Natural killer cell (primary cell): ENCODE measurements at regions not wholly inside any gene's neighbourhood (a gene's known extent, or its start where the extent isn't known, plus 50 kb on each side); places are given as distances from the start of the nearest gene placed in this dataset.

Experiments
- ATAC-seq, 3 donors: fragments of 150-1000 bp in 2 of 3; fragments of 200-7000 bp in 1 of 3; cut with Tn5 transposase; 1 replicate in 1 of 3; 2 replicates in 2 of 3; pipeline ENCODE4 v1.10.0; 2021; ENCODE audit warnings: mild to moderate bottlenecking in 2 of 3, moderate library complexity in 2 of 3
- DNase-seq, 2 donors: peaks; one replicate each; pipeline versions ENCODE4 v3.0.0 to v3.0.0-alpha.2; 2013 to 2021; ENCODE audit warnings: mixed read lengths in 1 of 2
- H3K27ac ChIP-seq: one replicate; pipeline ENCODE4 v1.5.1; 2013; ENCODE audit warnings: mild to moderate bottlenecking, low read length
- H3K27me3 ChIP-seq: one replicate; pipeline ENCODE4 v1.6.1; 2013; ENCODE audit warnings: low read length; ENCODE audit not compliant: control insufficient read depth, insufficient read depth
- H3K36me3 ChIP-seq: one replicate; pipeline ENCODE4 v1.6.1; 2013; ENCODE audit warnings: low read length; ENCODE audit not compliant: control insufficient read depth, insufficient read depth
- H3K4me1 ChIP-seq: one replicate; pipeline ENCODE4 v1.6.1; 2013; ENCODE audit warnings: low read length; ENCODE audit not compliant: control insufficient read depth, insufficient read depth
- H3K4me3 ChIP-seq: one replicate; pipeline ENCODE4 v1.5.1; 2013; ENCODE audit warnings: low read length
- H3K9me3 ChIP-seq: one replicate; pipeline ENCODE4 v1.6.1; 2013; ENCODE audit warnings: low read length; ENCODE audit not compliant: control insufficient read depth, insufficient read depth
- H3K27ac Mint-ChIP-seq, 2 donors: one replicate each; pipeline ENCODE4 v1.8.0; 2022; ENCODE audit warnings: mild to moderate bottlenecking in 2 of 2, mixed read lengths in 2 of 2, moderate library complexity in 1 of 2
- H3K27me3 Mint-ChIP-seq, 2 donors: one replicate each; pipeline ENCODE4 v1.8.0; 2022; ENCODE audit warnings: low read depth in 2 of 2, mixed read lengths in 2 of 2
- H3K36me3 Mint-ChIP-seq: one replicate; pipeline ENCODE4 v1.8.0; 2022; ENCODE audit warnings: mixed read lengths
- H3K4me1 Mint-ChIP-seq, 2 donors: one replicate each; pipeline ENCODE4 v1.8.0; 2022; ENCODE audit warnings: mixed read lengths in 2 of 2
- H3K4me3 Mint-ChIP-seq: one replicate; pipeline ENCODE4 v1.8.0; 2022; ENCODE audit warnings: mild to moderate bottlenecking, moderate library complexity, mixed read lengths
- H3K9me3 Mint-ChIP-seq, 2 donors: one replicate each; pipeline ENCODE4 v1.8.0; 2022; ENCODE audit warnings: mixed read lengths in 2 of 2
- WGBS: methylation state at CpG from one replicate; pipeline ENCODE4 v1.1.7; 2013; ENCODE audit warnings: missing lambda C conversion rate; ENCODE audit not compliant: insufficient coverage; 5-methylcytosine and 5-hydroxymethylcytosine counted together
- intact Hi-C: fragments of 100-400 bp; cut with micrococcal nuclease; formaldehyde crosslinking; loops from one replicate; pipeline ENCODE4 v1.14.2; 2022
- TF ChIP-seq, protein P1 (sequence below): fragments of 200-600 bp; IDR thresholded peaks from one replicate; pipeline ENCODE4 v1.8.0; 2022; ENCODE audit warnings: antibody characterized with exemption

GRCh38 chr4:54417476-54417875 is 188.4 kb downstream of the PDGFRA start:
- H3K27ac ChIP-seq = no peak overlapping the region
- Mint-ChIP-seq H3K4me3 (no peak overlapping the region), H3K27me3 (peaks cover 4 to 16% of the 10 kb centered on the region in 2 donors), H3K27ac (no peak overlapping the region), H3K4me1 (no peaks in the 10 kb centered on the region), H3K36me3 (no peaks in the 10 kb centered on the region), H3K9me3 (no peaks in the 10 kb centered on the region)
- WGBS = 100% methylated on average over 1 of the region's 2 CpGs
- H3K9me3 ChIP-seq = no peaks in the 10 kb centered on the region
- TF ChIP-seq, protein P1, sequence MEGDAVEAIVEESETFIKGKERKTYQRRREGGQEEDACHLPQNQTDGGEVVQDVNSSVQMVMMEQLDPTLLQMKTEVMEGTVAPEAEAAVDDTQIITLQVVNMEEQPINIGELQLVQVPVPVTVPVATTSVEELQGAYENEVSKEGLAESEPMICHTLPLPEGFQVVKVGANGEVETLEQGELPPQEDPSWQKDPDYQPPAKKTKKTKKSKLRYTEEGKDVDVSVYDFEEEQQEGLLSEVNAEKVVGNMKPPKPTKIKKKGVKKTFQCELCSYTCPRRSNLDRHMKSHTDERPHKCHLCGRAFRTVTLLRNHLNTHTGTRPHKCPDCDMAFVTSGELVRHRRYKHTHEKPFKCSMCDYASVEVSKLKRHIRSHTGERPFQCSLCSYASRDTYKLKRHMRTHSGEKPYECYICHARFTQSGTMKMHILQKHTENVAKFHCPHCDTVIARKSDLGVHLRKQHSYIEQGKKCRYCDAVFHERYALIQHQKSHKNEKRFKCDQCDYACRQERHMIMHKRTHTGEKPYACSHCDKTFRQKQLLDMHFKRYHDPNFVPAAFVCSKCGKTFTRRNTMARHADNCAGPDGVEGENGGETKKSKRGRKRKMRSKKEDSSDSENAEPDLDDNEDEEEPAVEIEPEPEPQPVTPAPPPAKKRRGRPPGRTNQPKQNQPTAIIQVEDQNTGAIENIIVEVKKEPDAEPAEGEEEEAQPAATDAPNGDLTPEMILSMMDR = no peak
- DNase-seq (no peak), ATAC-seq (no peak)
- no peaks in the 10 kb centered on the region for H3K4me1 ChIP-seq
- intact Hi-C loops = no loop called here
- H3K4me3 ChIP-seq = no peak overlapping the region
- H3K36me3 ChIP-seq = no peaks in the 10 kb centered on the region
- H3K27me3 ChIP-seq = no peaks in the 10 kb centered on the region

GRCh38 chr4:54418468-54418867 is 189.4 kb downstream of the PDGFRA start:
- no peaks in the 10 kb centered on the region for H3K27me3 ChIP-seq
- Mint-ChIP-seq H3K36me3 (no peaks in the 10 kb centered on the region), H3K4me3 (no peak overlapping the region), H3K27ac (no peak overlapping the region), H3K27me3 (peaks cover 4 to 19% of the 10 kb centered on the region in 2 donors), H3K9me3 (no peaks in the 10 kb centered on the region), H3K4me1 (no peaks in the 10 kb centered on the region)
- ATAC-seq (no peak), DNase-seq (no peak)
- intact Hi-C loops = no loop called here
- no peak overlapping the region for H3K27ac ChIP-seq
- 97% methylated on average over 4 of the region's 5 CpGs for WGBS
- no peaks in the 10 kb centered on the region for H3K9me3 ChIP-seq
- H3K36me3 ChIP-seq = no peaks in the 10 kb centered on the region
- no peaks in the 10 kb centered on the region for H3K4me1 ChIP-seq
- TF ChIP-seq, protein P1 = no peak
- no peak overlapping the region for H3K4me3 ChIP-seq

DNA sequence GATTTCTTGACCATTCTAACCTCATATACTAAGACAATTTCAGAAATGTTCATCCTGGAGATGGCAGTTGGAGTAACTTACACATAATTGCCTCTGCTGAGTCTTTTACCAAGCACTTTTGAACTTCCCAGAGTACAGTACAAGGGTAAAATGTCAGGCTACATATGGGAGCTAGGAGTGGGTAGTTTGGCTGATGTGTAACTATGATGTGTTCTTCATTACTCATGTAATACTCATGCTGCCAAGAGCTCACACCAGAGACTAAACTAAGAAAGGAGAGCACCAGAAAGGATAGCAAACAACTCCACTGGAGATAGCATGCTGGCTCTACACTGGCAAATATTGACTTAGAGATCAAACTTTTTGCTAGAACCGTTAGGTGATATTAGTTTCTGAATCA is 194.0 kb downstream of the PDGFRA start:
- intact Hi-C loops = no loop called here
- 84% methylated on average over 1 of the region's 1 CpG for WGBS
- no peak for ATAC-seq

GRCh38 chr4:54427826-54428225 is 198.7 kb downstream of the PDGFRA start:
- 93% methylated on average over 2 of the region's 2 CpGs for WGBS

More for the DNA sequence above, 194.0 kb downstream of the PDGFRA start:
- no peak overlapping the region for H3K27ac Mint-ChIP-seq
- no peak overlapping the region for H3K4me3 ChIP-seq
- DNase-seq = no peak
- TF ChIP-seq, protein P1 = no peak
- H3K9me3 ChIP-seq = no peaks in the 10 kb centered on the region
- H3K27me3 Mint-ChIP-seq = peaks cover 6 to 41% of the 10 kb centered on the region in 2 donors
- H3K4me3 Mint-ChIP-seq = no peak overlapping the region
- H3K9me3 Mint-ChIP-seq = no peaks in the 10 kb centered on the region
- no peaks in the 10 kb centered on the region for H3K36me3 ChIP-seq
- H3K27me3 ChIP-seq = no peaks in the 10 kb centered on the region
- H3K4me1 Mint-ChIP-seq = no peaks in the 10 kb centered on the region
- H3K4me1 ChIP-seq = no peaks in the 10 kb centered on the region
- no peaks in the 10 kb centered on the region for H3K36me3 Mint-ChIP-seq
- H3K27ac ChIP-seq = no peak overlapping the region

More at GRCh38 chr4:54427826-54428225, 198.7 kb downstream of the PDGFRA start:
- no peak overlapping the region for H3K27ac Mint-ChIP-seq
- H3K36me3 Mint-ChIP-seq = no peaks in the 10 kb centered on the region
- H3K9me3 ChIP-seq = no peaks in the 10 kb centered on the region
- intact Hi-C loops = no loop called here
- H3K4me3 ChIP-seq = no peak overlapping the region
- no peak overlapping the region for H3K27ac ChIP-seq
- H3K4me3 Mint-ChIP-seq = no peak overlapping the region
- H3K4me1 ChIP-seq = no peaks in the 10 kb centered on the region
- DNase-seq = no peak
- TF ChIP-seq, protein P1 = no peak
- ATAC-seq = no peak
- no peaks in the 10 kb centered on the region for H3K4me1 Mint-ChIP-seq
- H3K27me3 ChIP-seq = no peaks in the 10 kb centered on the region
- H3K36me3 ChIP-seq = no peaks in the 10 kb centered on the region
- H3K9me3 Mint-ChIP-seq = no peaks in the 10 kb centered on the region
- peaks cover 10 to 40% of the 10 kb centered on the region in 2 donors for H3K27me3 Mint-ChIP-seq
